Stomach (tissue), 8 donors: ENCODE measurements at regions not wholly inside any gene's neighbourhood (a gene's known extent, or its start where the extent isn't known, plus 50 kb on each side); places are given as distances from the start of the nearest gene placed in this dataset.

Experiments used
- DNase-seq, 2 donors: peaks; one replicate each; pipeline versions ENCODE4 v3.0.0 to v3.0.0-alpha.2; 2013 to 2019
- H3K27ac ChIP-seq, 5 donors: fragments of 200-600 bp in 4 of 5; sonication (generic) in 4 of 5; one replicate each; pipeline ENCODE4 v1.5.1; 2013 to 2019; ENCODE audit warnings: mild to moderate bottlenecking in 1 of 5, moderate library complexity in 1 of 5
- H3K27me3 ChIP-seq, 3 donors: fragments of 200-600 bp; sonication (generic); one replicate each; pipeline ENCODE4 v1.5.1; 2017 to 2019; ENCODE audit warnings: mixed run types in 1 of 3
- H3K36me3 ChIP-seq, 4 donors: fragments of 200-600 bp; sonication (generic); 1 replicate in 3 of 4; 2 replicates in 1 of 4; pipeline ENCODE4 v1.5.1; 2016 to 2019
- H3K4me1 ChIP-seq, 4 donors: fragments of 200-600 bp; sonication (generic); one replicate each; pipeline ENCODE4 v1.5.1; 2016 to 2019
- H3K4me3 ChIP-seq, 4 donors: fragments of 200-600 bp; sonication (generic) in 3 of 4; one replicate each; pipeline ENCODE4 v1.5.1; 2016 to 2019; ENCODE audit warnings: mild to moderate bottlenecking in 1 of 4
- H3K9me3 ChIP-seq, 4 donors: fragments of 200-600 bp; sonication (generic); one replicate each; pipeline ENCODE4 v1.5.1; 2016 to 2019
- CTCF ChIP-seq, 7 experiments: fragments of 450-650 bp in 4 of 7; fragments of 200-600 bp in 3 of 7; sonication (generic) in 3 of 7; IDR thresholded peaks; one replicate each; pipeline ENCODE4 v1.5.1; 2016 to 2019; ENCODE audit warnings: antibody characterized with exemption in 7 of 7, control low read depth in 2 of 7, mild to moderate bottlenecking in 1 of 7
- EP300 ChIP-seq: sonication (generic); formaldehyde crosslinking; IDR thresholded peaks from one replicate; pipeline ENCODE4 v1.6.1; 2017; ENCODE audit warnings: antibody characterized with exemption
- WGBS, 5 donors: extraction: QIAGEN DNeasy Blood & Tissue Kit in 3 of 5; methylation state at CpG; one replicate each; pipeline versions ENCODE4 v1.1.5 to v1.1.7; 2013 to 2018; 5-methylcytosine and 5-hydroxymethylcytosine counted together
- intact Hi-C: fragments of 100-400 bp; cut with DNase I; formaldehyde crosslinking; loops from one replicate; pipeline ENCODE4 v1.15.1; 2023; ENCODE audit warnings: low total_unique reads
- small RNA-seq, 4 donors: library from RNA; depleted of rRNA; stranded (forward); fragments of <200 nt; gene quantifications; one replicate each; pipeline ENCODE3, GENCODE V24; 2016
- donor health status: healthy with polysubstance abuse.
- donor health status: Bipolar disorder and iron deficiency.
- donor health status: healthy.

GRCh38 chr15:97903971-97904572 is 56.4 kb upstream of the ARRDC4 start:
- Histone ChIP-seq H3K4me3 (no peak overlapping the region), H3K4me1 (peaks cover 0 to 22% (median 9%) of the 10 kb centered on the region in 4 donors), H3K27ac (no peak overlapping the region), H3K36me3 (no peaks in the 10 kb centered on the region), H3K27me3 (peaks cover 0 to 74% (median 17%) of the 10 kb centered on the region in 3 donors), H3K9me3 (no peaks in the 10 kb centered on the region)
- DNase-seq, result peak; percentile 73 to 92
- 2 to 3% (median 2%) methylated on average over 25 to 26 of the region's 26 CpGs for WGBS, 5 donors
- no peak for TF ChIP-seq EP300
- TF ChIP-seq CTCF (IDR thresholded peaks at IDR 0.05), result peak in 5 of 7 experiments; percentile 17 to 66 (median 52)
- intact Hi-C loops, result loop anchor here (5.0 kb wide), 1 partner anchor 93 kb away; no protein-coding TSS in a partner anchor

GRCh38 chr15:97909291-97909891 is 51.1 kb upstream of the ARRDC4 start:
- H3K27ac ChIP-seq, result no peak overlapping the region
- peak; percentile 74 to 86 for DNase-seq
- no peak overlapping the region for H3K4me3 ChIP-seq
- TF ChIP-seq CTCF (IDR thresholded peaks at IDR 0.05) (peak in 5 of 7 experiments; percentile 79 to 91 (median 85)), EP300 (no peak)
- WGBS, 5 donors, result 0 to 4% (median 2%) methylated on average over 3 of the region's 3 CpGs
- H3K4me1 ChIP-seq, result peaks cover 0 to 4% (median 1%) of the 10 kb centered on the region in 4 donors
- intact Hi-C loops, result loop anchor here (5.0 kb wide), 3 partner anchors 173 to 388 kb away; no protein-coding TSS in a partner anchor
- H3K36me3 ChIP-seq, result no peaks in the 10 kb centered on the region
- no peaks in the 10 kb centered on the region for H3K9me3 ChIP-seq
- peaks cover 0 to 39% (median 6%) of the 10 kb centered on the region in 3 donors for H3K27me3 ChIP-seq

Small RNA genes lying in the stretch of these regions (small RNA-seq; reads per million reads assigned to genes)
- gene AC110588.1, result 0 reads per million in 4 donors
- gene RF00017, result 0 reads per million in 4 donors
- 0 to 0.14 (median 0) reads per million in 4 donors for gene RNA5SP401
